ENCODE measurements at regions not wholly inside any gene's neighbourhood (a gene's known extent, or its start where the extent isn't known, plus 50 kb on each side); places are given as distances from the start of the nearest gene placed in this dataset.
A peak's percentile ranks its signal among the peaks of the same experiment; 100 is the strongest.

DNA sequence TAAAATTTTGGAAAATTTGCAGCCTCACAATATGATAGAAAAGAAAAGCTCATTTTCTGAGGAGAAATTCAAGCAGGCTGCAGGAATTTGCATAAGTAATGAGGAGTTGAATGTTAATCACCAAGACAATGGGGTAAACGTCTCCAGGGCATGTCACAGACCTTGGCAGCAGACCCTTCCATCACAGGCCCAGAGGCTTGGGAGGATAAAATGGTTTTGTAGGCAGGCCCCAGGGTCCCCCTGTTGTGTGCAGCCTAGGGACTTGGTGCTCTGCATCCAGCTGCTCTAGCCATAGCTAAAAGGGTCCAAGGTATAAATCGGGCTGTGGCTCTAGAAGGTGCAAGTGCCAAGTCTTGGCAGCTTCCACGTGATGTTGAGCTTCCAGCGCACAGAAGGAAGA lies 112.2 kb upstream of the FMN2 start:
- intact Hi-C loops (cut with DNase I), result loop anchor here (5.0 kb wide), 1 partner anchor 1727 kb away; no protein-coding TSS in a partner anchor
- Histone ChIP-seq H3K4me3 (no peak overlapping the region), H3K9me3 (peaks cover 0 to 10% (median 0%) of the 10 kb centered on the region in 4 donors), H3K27me3 (no peaks in the 10 kb centered on the region), H3K4me1 (no peaks in the 10 kb centered on the region), H3K27ac (no peak overlapping the region), H3K36me3 (no peaks in the 10 kb centered on the region)
- no peak for TF ChIP-seq EP300 (IDR thresholded peaks at IDR 0.05)
- TF ChIP-seq POLR2A (IDR thresholded peaks at IDR 0.05), result no peak
- TF ChIP-seq, protein P1, sequence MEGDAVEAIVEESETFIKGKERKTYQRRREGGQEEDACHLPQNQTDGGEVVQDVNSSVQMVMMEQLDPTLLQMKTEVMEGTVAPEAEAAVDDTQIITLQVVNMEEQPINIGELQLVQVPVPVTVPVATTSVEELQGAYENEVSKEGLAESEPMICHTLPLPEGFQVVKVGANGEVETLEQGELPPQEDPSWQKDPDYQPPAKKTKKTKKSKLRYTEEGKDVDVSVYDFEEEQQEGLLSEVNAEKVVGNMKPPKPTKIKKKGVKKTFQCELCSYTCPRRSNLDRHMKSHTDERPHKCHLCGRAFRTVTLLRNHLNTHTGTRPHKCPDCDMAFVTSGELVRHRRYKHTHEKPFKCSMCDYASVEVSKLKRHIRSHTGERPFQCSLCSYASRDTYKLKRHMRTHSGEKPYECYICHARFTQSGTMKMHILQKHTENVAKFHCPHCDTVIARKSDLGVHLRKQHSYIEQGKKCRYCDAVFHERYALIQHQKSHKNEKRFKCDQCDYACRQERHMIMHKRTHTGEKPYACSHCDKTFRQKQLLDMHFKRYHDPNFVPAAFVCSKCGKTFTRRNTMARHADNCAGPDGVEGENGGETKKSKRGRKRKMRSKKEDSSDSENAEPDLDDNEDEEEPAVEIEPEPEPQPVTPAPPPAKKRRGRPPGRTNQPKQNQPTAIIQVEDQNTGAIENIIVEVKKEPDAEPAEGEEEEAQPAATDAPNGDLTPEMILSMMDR (IDR thresholded peaks at IDR 0.05), result no peak
- no peak for TF ChIP-seq POLR2AphosphoS5 (IDR thresholded peaks at IDR 0.05)
- 73 to 81% methylated on average over 4 of the region's 4 CpGs for WGBS, 2 donors
- no peak for DNase-seq

DNA sequence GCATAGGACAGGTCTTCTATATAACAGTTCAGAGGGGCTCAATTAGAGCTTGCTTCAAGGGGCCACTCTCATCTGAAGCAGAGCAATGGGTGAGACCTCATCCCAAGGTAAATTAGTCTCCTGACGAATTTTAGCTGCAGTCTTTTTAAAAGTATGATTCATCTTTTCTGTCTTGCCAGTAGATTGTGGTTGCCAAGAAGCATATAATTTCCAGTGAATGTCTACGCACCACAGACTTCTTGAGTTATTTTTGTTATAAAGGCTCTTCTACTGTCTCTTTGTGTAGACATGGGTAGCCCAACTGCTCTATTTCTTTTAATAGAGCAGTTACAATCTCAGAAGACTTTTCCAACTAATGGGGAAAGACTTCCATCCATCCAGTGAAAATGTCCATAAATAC lies 108.9 kb upstream of the FMN2 start:
- no peaks in the 10 kb centered on the region for H3K4me1 ChIP-seq
- H3K27me3 ChIP-seq, result no peaks in the 10 kb centered on the region
- no peak overlapping the region for H3K27ac ChIP-seq
- intact Hi-C loops (cut with DNase I), result no loop called here
- H3K36me3 ChIP-seq, result no peaks in the 10 kb centered on the region
- WGBS, 2 donors, result 81 to 82% methylated on average over 2 of the region's 2 CpGs
- H3K9me3 ChIP-seq, result peaks cover 0 to 10% (median 0%) of the 10 kb centered on the region in 4 donors
- no peak overlapping the region for H3K4me3 ChIP-seq
- TF ChIP-seq, protein P1 (IDR thresholded peaks at IDR 0.05), result no peak
- no peak for TF ChIP-seq EP300 (IDR thresholded peaks at IDR 0.05)
- no peak for TF ChIP-seq POLR2A (IDR thresholded peaks at IDR 0.05)
- TF ChIP-seq POLR2AphosphoS5 (IDR thresholded peaks at IDR 0.05), result no peak
- no peak for DNase-seq

DNA sequence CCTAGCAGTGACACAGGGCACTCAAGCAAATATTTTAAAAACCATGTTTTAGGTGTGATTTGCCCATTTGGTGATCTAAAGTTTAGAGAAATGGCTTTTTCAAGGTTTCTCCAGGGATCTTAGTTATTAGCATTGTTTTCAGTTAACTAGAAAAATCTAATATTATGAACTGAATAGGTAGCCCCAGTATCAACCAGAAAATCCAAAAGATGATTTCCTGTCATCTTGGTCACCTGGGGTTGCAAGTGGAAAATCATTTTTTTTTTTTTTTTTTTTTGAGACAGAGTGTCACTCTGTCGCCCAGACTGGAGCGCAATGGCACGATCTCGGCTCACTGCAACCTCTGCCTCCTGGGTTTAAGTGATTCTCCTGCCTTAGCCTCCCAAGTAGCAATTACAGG lies 106.6 kb upstream of the FMN2 start:
- intact Hi-C loops (cut with DNase I), result no loop called here
- no peak overlapping the region for H3K27ac ChIP-seq
- H3K27me3 ChIP-seq, result no peaks in the 10 kb centered on the region
- no peaks in the 10 kb centered on the region for H3K36me3 ChIP-seq
- TF ChIP-seq EP300 (IDR thresholded peaks at IDR 0.05) (no peak), POLR2A (IDR thresholded peaks at IDR 0.05) (no peak), POLR2AphosphoS5 (IDR thresholded peaks at IDR 0.05) (no peak)
- TF ChIP-seq, protein P1 (IDR thresholded peaks at IDR 0.05), result no peak
- H3K9me3 ChIP-seq, result peaks cover 0 to 3% (median 0%) of the 10 kb centered on the region in 4 donors
- no peak for DNase-seq
- H3K4me3 ChIP-seq, result no peak overlapping the region
- WGBS, 2 donors, result 85 to 93% methylated on average over 4 of the region's 4 CpGs
- H3K4me1 ChIP-seq, result no peaks in the 10 kb centered on the region

DNA sequence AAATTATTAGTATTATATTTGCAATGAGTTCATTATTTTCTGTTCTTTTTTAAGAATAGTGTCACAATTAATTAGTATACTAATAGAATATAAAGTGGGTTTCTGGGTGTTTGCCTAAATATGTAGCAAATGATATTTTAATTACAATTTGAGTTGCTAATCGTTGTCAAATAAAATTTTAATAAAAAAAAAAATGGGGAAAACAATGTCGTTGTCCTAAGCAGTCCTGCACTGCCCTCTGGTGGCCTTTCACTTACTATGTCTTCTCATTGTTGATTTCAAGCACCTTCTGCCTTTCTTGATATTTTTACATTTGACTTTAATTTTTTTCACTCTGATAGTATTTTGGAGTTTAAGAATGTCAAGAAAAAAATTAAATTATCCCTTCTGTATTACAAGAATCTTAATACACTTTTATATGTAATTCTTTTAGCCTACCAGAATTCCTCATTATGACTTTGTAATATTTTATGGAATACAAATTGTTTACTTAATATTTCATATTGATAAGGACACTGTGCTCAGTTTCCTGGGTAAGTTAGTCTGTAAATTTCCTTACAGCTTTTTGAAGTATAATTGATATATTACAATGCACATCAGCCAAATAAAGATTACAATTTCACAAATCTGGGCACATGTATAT lies 104.5 kb upstream of the FMN2 start:
- no peak for DNase-seq
- intact Hi-C loops (cut with DNase I), result no loop called here

More for the DNA sequence above, 104.5 kb upstream of the FMN2 start:
- Histone ChIP-seq H3K9me3 (peaks cover 0 to 3% (median 0%) of the 10 kb centered on the region in 4 donors), H3K4me1 (no peaks in the 10 kb centered on the region), H3K27me3 (no peaks in the 10 kb centered on the region), H3K4me3 (no peak overlapping the region), H3K36me3 (no peaks in the 10 kb centered on the region), H3K27ac (no peak overlapping the region)
- WGBS, 2 donors, result 2 to 10% methylated on average over 2 of the region's 2 CpGs
- no peak for TF ChIP-seq EP300 (IDR thresholded peaks at IDR 0.05)
- TF ChIP-seq, protein P1 (IDR thresholded peaks at IDR 0.05), result peak in 3 of 4 experiments; percentile 29 to 78 (median 54)
